ENCODE measurements at regions not wholly inside any gene's neighbourhood (a gene's known extent, or its start where the extent isn't known, plus 50 kb on each side); places are given as distances from the start of the nearest gene placed in this dataset.

GRCh38 chr16:7090628-7091115 lies 242.0 kb upstream of the RBFOX1 start:
- no peaks in the 10 kb centered on the region for H3K36me3 ChIP-seq (ENCODE audit: control insufficient read depth in 2 of 2, insufficient read depth in 1 of 2, low read length in 2 of 2)
- POLR2A ChIA-PET, result no interaction called here
- H3K4me1 ChIP-seq (ENCODE audit: control insufficient read depth, insufficient read depth, low read length), result no peaks in the 10 kb centered on the region
- TF ChIP-seq ZNF654 (tag by site-specific recombination; IDR thresholded peaks at IDR 0.05; ENCODE audit: low read depth) (no peak), GLIS1 (tag by site-specific recombination; IDR thresholded peaks at IDR 0.05) (no peak), ZXDB (tag by site-specific recombination; IDR thresholded peaks at IDR 0.05) (no peak), SCRT1 (tag by site-specific recombination; IDR thresholded peaks at IDR 0.05; ENCODE audit: borderline replicate concordance) (no peak)
- TF ChIP-seq, protein P1, sequence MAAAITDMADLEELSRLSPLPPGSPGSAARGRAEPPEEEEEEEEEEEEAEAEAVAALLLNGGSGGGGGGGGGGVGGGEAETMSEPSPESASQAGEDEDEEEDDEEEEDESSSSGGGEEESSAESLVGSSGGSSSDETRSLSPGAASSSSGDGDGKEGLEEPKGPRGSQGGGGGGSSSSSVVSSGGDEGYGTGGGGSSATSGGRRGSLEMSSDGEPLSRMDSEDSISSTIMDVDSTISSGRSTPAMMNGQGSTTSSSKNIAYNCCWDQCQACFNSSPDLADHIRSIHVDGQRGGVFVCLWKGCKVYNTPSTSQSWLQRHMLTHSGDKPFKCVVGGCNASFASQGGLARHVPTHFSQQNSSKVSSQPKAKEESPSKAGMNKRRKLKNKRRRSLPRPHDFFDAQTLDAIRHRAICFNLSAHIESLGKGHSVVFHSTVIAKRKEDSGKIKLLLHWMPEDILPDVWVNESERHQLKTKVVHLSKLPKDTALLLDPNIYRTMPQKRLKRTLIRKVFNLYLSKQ (tag by site-specific recombination; IDR thresholded peaks at IDR 0.05; ENCODE audit: borderline replicate concordance), result no peak
- no peaks in the 10 kb centered on the region for H3K9me3 ChIP-seq (ENCODE audit: control insufficient read depth, insufficient read depth, low read depth, low read length)
- no peak overlapping the region for H3K4me3 ChIP-seq (ENCODE audit: low read depth, low read length)
- H3K27ac ChIP-seq (ENCODE audit: extremely low read depth, low read depth, low read length), result no peak overlapping the region
- CTCF ChIA-PET, result no interaction called here

DNA sequence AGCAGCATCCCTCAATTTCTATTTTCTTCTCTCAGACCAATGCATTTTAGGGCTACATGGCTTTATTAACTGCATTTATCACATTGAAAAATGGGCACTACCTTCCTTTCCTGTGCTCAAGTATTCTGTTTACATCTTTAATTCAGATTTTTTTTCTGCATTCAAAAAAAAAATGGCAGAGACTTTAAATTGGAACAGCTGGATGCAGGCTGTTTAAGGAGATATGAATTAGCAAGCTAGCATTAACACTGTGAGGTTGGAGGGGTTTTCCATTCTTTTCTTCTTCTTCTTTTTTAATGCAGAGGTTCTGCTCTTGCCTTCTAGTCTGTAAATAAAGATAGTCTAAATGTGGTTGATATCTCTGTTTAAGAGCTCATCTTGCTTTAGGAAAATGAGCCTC lies 242.9 kb upstream of the RBFOX1 start:
- CTCF ChIA-PET, result interaction anchor here (0.7 kb wide), 1 partner anchor 64 kb away, joined by 4 read pairs; no protein-coding TSS in a partner anchor
- POLR2A ChIA-PET, result no interaction called here
- Histone ChIP-seq H3K9me3 (ENCODE audit: control insufficient read depth, insufficient read depth, low read depth, low read length) (no peaks in the 10 kb centered on the region), H3K4me1 (ENCODE audit: control insufficient read depth, insufficient read depth, low read length) (no peaks in the 10 kb centered on the region), H3K4me3 (ENCODE audit: low read depth, low read length) (no peak overlapping the region), H3K27ac (ENCODE audit: extremely low read depth, low read depth, low read length) (no peak overlapping the region), H3K36me3 (ENCODE audit: control insufficient read depth in 2 of 2, insufficient read depth in 1 of 2, low read length in 2 of 2) (no peaks in the 10 kb centered on the region)
- TF ChIP-seq ZNF311 (tag by site-specific recombination; IDR thresholded peaks at IDR 0.05; ENCODE audit: borderline replicate concordance) (no peak), ZNF391 (tag by site-specific recombination; IDR thresholded peaks at IDR 0.05; ENCODE audit: borderline replicate concordance, low read depth) (no peak), ZNF792 (tag by site-specific recombination; IDR thresholded peaks at IDR 0.05) (no peak), EGR2 (tag by site-specific recombination; IDR thresholded peaks at IDR 0.05; ENCODE audit: low read depth) (no peak), ZNF560 (tag by site-specific recombination; IDR thresholded peaks at IDR 0.05; ENCODE audit: borderline replicate concordance) (no peak), ZNF624 (tag by site-specific recombination; IDR thresholded peaks at IDR 0.05) (no peak), ZNF302 (tag by site-specific recombination; IDR thresholded peaks at IDR 0.05; ENCODE audit: low read depth) (no peak), ZNF426 (tag by site-specific recombination; IDR thresholded peaks at IDR 0.05) (no peak), MZF1 (tag by site-specific recombination; IDR thresholded peaks at IDR 0.05; ENCODE audit: borderline replicate concordance) (no peak), ZNF580 (tag by site-specific recombination; IDR thresholded peaks at IDR 0.05) (no peak), ZNF19 (tag by site-specific recombination; IDR thresholded peaks at IDR 0.05; ENCODE audit: low read depth) (no peak), ZNF133 (tag by site-specific recombination; IDR thresholded peaks at IDR 0.05) (no peak), REPIN1 (tag by site-specific recombination; IDR thresholded peaks at IDR 0.05; ENCODE audit: low read depth) (no peak), ZBTB17 (tag by site-specific recombination; IDR thresholded peaks at IDR 0.05) (no peak)
- TF ChIP-seq, protein P2, sequence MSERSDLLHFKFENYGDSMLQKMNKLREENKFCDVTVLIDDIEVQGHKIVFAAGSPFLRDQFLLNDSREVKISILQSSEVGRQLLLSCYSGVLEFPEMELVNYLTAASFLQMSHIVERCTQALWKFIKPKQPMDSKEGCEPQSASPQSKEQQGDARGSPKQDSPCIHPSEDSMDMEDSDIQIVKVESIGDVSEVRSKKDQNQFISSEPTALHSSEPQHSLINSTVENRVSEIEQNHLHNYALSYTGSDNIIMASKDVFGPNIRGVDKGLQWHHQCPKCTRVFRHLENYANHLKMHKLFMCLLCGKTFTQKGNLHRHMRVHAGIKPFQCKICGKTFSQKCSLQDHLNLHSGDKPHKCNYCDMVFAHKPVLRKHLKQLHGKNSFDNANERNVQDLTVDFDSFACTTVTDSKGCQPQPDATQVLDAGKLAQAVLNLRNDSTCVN (tag by site-specific recombination; optimal IDR thresholded peaks at IDR 0.05), result no peak
- TF ChIP-seq, protein P3, sequence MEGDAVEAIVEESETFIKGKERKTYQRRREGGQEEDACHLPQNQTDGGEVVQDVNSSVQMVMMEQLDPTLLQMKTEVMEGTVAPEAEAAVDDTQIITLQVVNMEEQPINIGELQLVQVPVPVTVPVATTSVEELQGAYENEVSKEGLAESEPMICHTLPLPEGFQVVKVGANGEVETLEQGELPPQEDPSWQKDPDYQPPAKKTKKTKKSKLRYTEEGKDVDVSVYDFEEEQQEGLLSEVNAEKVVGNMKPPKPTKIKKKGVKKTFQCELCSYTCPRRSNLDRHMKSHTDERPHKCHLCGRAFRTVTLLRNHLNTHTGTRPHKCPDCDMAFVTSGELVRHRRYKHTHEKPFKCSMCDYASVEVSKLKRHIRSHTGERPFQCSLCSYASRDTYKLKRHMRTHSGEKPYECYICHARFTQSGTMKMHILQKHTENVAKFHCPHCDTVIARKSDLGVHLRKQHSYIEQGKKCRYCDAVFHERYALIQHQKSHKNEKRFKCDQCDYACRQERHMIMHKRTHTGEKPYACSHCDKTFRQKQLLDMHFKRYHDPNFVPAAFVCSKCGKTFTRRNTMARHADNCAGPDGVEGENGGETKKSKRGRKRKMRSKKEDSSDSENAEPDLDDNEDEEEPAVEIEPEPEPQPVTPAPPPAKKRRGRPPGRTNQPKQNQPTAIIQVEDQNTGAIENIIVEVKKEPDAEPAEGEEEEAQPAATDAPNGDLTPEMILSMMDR (tag by site-specific recombination; IDR thresholded peaks at IDR 0.05), result no peak
- TF ChIP-seq, protein P4, sequence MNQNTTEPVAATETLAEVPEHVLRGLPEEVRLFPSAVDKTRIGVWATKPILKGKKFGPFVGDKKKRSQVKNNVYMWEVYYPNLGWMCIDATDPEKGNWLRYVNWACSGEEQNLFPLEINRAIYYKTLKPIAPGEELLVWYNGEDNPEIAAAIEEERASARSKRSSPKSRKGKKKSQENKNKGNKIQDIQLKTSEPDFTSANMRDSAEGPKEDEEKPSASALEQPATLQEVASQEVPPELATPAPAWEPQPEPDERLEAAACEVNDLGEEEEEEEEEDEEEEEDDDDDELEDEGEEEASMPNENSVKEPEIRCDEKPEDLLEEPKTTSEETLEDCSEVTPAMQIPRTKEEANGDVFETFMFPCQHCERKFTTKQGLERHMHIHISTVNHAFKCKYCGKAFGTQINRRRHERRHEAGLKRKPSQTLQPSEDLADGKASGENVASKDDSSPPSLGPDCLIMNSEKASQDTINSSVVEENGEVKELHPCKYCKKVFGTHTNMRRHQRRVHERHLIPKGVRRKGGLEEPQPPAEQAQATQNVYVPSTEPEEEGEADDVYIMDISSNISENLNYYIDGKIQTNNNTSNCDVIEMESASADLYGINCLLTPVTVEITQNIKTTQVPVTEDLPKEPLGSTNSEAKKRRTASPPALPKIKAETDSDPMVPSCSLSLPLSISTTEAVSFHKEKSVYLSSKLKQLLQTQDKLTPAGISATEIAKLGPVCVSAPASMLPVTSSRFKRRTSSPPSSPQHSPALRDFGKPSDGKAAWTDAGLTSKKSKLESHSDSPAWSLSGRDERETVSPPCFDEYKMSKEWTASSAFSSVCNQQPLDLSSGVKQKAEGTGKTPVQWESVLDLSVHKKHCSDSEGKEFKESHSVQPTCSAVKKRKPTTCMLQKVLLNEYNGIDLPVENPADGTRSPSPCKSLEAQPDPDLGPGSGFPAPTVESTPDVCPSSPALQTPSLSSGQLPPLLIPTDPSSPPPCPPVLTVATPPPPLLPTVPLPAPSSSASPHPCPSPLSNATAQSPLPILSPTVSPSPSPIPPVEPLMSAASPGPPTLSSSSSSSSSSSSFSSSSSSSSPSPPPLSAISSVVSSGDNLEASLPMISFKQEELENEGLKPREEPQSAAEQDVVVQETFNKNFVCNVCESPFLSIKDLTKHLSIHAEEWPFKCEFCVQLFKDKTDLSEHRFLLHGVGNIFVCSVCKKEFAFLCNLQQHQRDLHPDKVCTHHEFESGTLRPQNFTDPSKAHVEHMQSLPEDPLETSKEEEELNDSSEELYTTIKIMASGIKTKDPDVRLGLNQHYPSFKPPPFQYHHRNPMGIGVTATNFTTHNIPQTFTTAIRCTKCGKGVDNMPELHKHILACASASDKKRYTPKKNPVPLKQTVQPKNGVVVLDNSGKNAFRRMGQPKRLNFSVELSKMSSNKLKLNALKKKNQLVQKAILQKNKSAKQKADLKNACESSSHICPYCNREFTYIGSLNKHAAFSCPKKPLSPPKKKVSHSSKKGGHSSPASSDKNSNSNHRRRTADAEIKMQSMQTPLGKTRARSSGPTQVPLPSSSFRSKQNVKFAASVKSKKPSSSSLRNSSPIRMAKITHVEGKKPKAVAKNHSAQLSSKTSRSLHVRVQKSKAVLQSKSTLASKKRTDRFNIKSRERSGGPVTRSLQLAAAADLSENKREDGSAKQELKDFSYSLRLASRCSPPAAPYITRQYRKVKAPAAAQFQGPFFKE (tag by site-specific recombination; IDR thresholded peaks at IDR 0.05; ENCODE audit: borderline replicate concordance), result no peak

Measured in HEK293 (cell line).